ENCODE measurements at regions not wholly inside any gene's neighbourhood (a gene's known extent, or its start where the extent isn't known, plus 50 kb on each side); places are given as distances from the start of the nearest gene placed in this dataset.

GRCh38 chr5:58133216-58133615 is 326.7 kb downstream of the PLK2 start:
- Histone ChIP-seq H3K4me1 (ENCODE audit: control insufficient read depth in 4 of 4, insufficient read depth in 4 of 4, low read length in 3 of 4) (no peaks in the 10 kb centered on the region), H3K4me3 (ENCODE audit: low read depth in 1 of 3, low read length in 3 of 3) (no peak overlapping the region), H3K9ac (ENCODE audit: low read depth in 1 of 2, low read length in 2 of 2) (no peak overlapping the region), H3K27me3 (ENCODE audit: control insufficient read depth in 4 of 4, insufficient read depth in 4 of 4, low read length in 3 of 4) (peaks cover 0 to 4% (median 0%) of the 10 kb centered on the region in 4 donors), H3K9me3 (ENCODE audit: control insufficient read depth in 4 of 4, low read length in 3 of 4) (no peaks in the 10 kb centered on the region), H3K36me3 (ENCODE audit: control insufficient read depth in 4 of 4, insufficient read depth in 3 of 4, low read depth in 1 of 4, low read length in 3 of 4) (no peaks in the 10 kb centered on the region), H3K27ac (ENCODE audit: low read depth in 1 of 2, low read length in 2 of 2) (no peak overlapping the region)
- TF ChIP-seq JUND (IDR thresholded peaks at IDR 0.05) (no peak), ZBTB33 (IDR thresholded peaks at IDR 0.05) (no peak), NR2F2 (IDR thresholded peaks at IDR 0.05) (no peak), RAD21 (IDR thresholded peaks at IDR 0.05) (no peak), YY1 (IDR thresholded peaks at IDR 0.05) (no peak), REST (IDR thresholded peaks at IDR 0.05) (no peak), EGR1 (IDR thresholded peaks at IDR 0.05; ENCODE audit: low read depth in 2 of 2) (no peak), FOXA1 (IDR thresholded peaks at IDR 0.05) (no peak)
- 73% methylated on average over 7 of the region's 7 CpGs for WGBS
- DNase-seq (ENCODE audit: low spot score), result no peak

GRCh38 chr5:58127255-58128220 is 332.3 kb downstream of the PLK2 start:
- 44% methylated on average over 11 of the region's 11 CpGs for WGBS
- H3K9ac ChIP-seq (ENCODE audit: low read depth in 1 of 2, low read length in 2 of 2), result no peak overlapping the region
- no peak for DNase-seq (ENCODE audit: low spot score)
- H3K36me3 ChIP-seq (ENCODE audit: control insufficient read depth in 4 of 4, insufficient read depth in 3 of 4, low read depth in 1 of 4, low read length in 3 of 4), result no peaks in the 10 kb centered on the region
- no peak for TF ChIP-seq JUND (IDR thresholded peaks at IDR 0.05)
- peak in 1 of 2 donors; percentile 21 for TF ChIP-seq GABPA (IDR thresholded peaks at IDR 0.05 in 1 of 2, conservative IDR thresholded peaks at IDR 0.05 in 1 of 2)
- H3K4me3 ChIP-seq (ENCODE audit: low read depth in 1 of 3, low read length in 3 of 3), result no peak overlapping the region
- peaks cover 0 to 3% (median 0%) of the 10 kb centered on the region in 4 donors for H3K27me3 ChIP-seq (ENCODE audit: control insufficient read depth in 4 of 4, insufficient read depth in 4 of 4, low read length in 3 of 4)
- H3K27ac ChIP-seq (ENCODE audit: low read depth in 1 of 2, low read length in 2 of 2), result no peak overlapping the region
- H3K9me3 ChIP-seq (ENCODE audit: control insufficient read depth in 4 of 4, low read length in 3 of 4), result no peaks in the 10 kb centered on the region
- H3K4me1 ChIP-seq (ENCODE audit: control insufficient read depth in 4 of 4, insufficient read depth in 4 of 4, low read length in 3 of 4), result no peaks in the 10 kb centered on the region

GRCh38 chr5:58123501-58123900 is 336.4 kb downstream of the PLK2 start:
- Histone ChIP-seq H3K9ac (ENCODE audit: low read depth in 1 of 2, low read length in 2 of 2) (no peak overlapping the region), H3K27me3 (ENCODE audit: control insufficient read depth in 4 of 4, insufficient read depth in 4 of 4, low read length in 3 of 4) (peaks cover 0 to 4% (median 0%) of the 10 kb centered on the region in 4 donors), H3K9me3 (ENCODE audit: control insufficient read depth in 4 of 4, low read length in 3 of 4) (no peaks in the 10 kb centered on the region), H3K4me3 (ENCODE audit: low read depth in 1 of 3, low read length in 3 of 3) (no peak overlapping the region), H3K36me3 (ENCODE audit: control insufficient read depth in 4 of 4, insufficient read depth in 3 of 4, low read depth in 1 of 4, low read length in 3 of 4) (no peaks in the 10 kb centered on the region), H3K4me1 (ENCODE audit: control insufficient read depth in 4 of 4, insufficient read depth in 4 of 4, low read length in 3 of 4) (no peaks in the 10 kb centered on the region), H3K27ac (ENCODE audit: low read depth in 1 of 2, low read length in 2 of 2) (no peak overlapping the region)
- no peak for DNase-seq (ENCODE audit: low spot score)
- 74% methylated on average over 4 of the region's 4 CpGs for WGBS
- no peak for TF ChIP-seq HNF4G (IDR thresholded peaks at IDR 0.05)
- no peak for TF ChIP-seq JUND (IDR thresholded peaks at IDR 0.05)
- TF ChIP-seq TAF1 (conservative IDR thresholded peaks at IDR 0.05), result no peak
- TF ChIP-seq NR2F2 (IDR thresholded peaks at IDR 0.05), result no peak
- no peak for TF ChIP-seq GABPA (IDR thresholded peaks at IDR 0.05 in 1 of 2, conservative IDR thresholded peaks at IDR 0.05 in 1 of 2)
- no peak for TF ChIP-seq ZBTB33 (IDR thresholded peaks at IDR 0.05)
- no peak for TF ChIP-seq RXRA (IDR thresholded peaks at IDR 0.05)
- TF ChIP-seq EGR1 (IDR thresholded peaks at IDR 0.05; ENCODE audit: low read depth in 2 of 2), result no peak
- TF ChIP-seq REST (IDR thresholded peaks at IDR 0.05), result no peak
- TF ChIP-seq FOXA1 (IDR thresholded peaks at IDR 0.05), result no peak
- TF ChIP-seq YY1 (IDR thresholded peaks at IDR 0.05), result no peak
- no peak for TF ChIP-seq SP1 (IDR thresholded peaks at IDR 0.05)
- TF ChIP-seq HNF4A (conservative IDR thresholded peaks at IDR 0.05), result no peak

Data from liver (tissue), 7 donors.